ENCODE measurements at regions not wholly inside any gene's neighbourhood (a gene's known extent, or its start where the extent isn't known, plus 50 kb on each side); places are given as distances from the start of the nearest gene placed in this dataset.

GRCh38 chr3:141429371-141430035, 57.3 kb upstream of the RASA2 start:
- Histone ChIP-seq H3K27me3 (replicated peaks; ENCODE audit: insufficient read depth) (no peaks in the 10 kb centered on the region), H3K4me2 (ENCODE audit: unreplicated experiment) (no peak overlapping the region), H2AFZ (no peak overlapping the region), H3K4me3 (no peak overlapping the region), H3K36me3 (ENCODE audit: low read depth) (peaks cover 20% of the 10 kb centered on the region; the same call in 1 of the 2 replicates), H3K4me1 (ENCODE audit: insufficient read depth) (peaks cover 20% of the 10 kb centered on the region), H3K9ac (no peak overlapping the region), H3K9me3 (ENCODE audit: low read depth) (no peaks in the 10 kb centered on the region), H3K79me2 (ENCODE audit: insufficient read depth) (peaks cover 99% of the 10 kb centered on the region), H3K27ac (no peak overlapping the region), H3F3A (ENCODE audit: insufficient read depth) (peaks cover 26% of the 10 kb centered on the region), H3K9me2 (ENCODE audit: insufficient read depth) (no peaks in the 10 kb centered on the region), H4K20me1 (ENCODE audit: insufficient read depth) (no peaks in the 10 kb centered on the region)
- TF ChIP-seq EZH2phosphoT487 (IDR thresholded peaks at IDR 0.05; ENCODE audit: insufficient read depth, low read depth) (no peak), EZH2 (IDR thresholded peaks at IDR 0.05; ENCODE audit: insufficient read depth, poor library complexity, severe bottlenecking) (no peak)
- no peak for DNase-seq
- in situ Hi-C loops (cut with MboI), result no loop called here
- 82 to 83% methylated on average over 16 to 18 of the region's 18 CpGs for WGBS, 2 experiments (ENCODE audit: low coverage in 1 of 2, low lambda C conversion rate in 2 of 2, missing lambda C conversion rate in 2 of 2)

GRCh38 chr3:141430316-141430715, 56.5 kb upstream of the RASA2 start:
- peaks cover 23% of the 10 kb centered on the region for H3F3A ChIP-seq (ENCODE audit: insufficient read depth)
- 94 to 98% methylated on average over 6 of the region's 6 CpGs for WGBS, 2 experiments (ENCODE audit: low coverage in 1 of 2, low lambda C conversion rate in 2 of 2, missing lambda C conversion rate in 2 of 2)
- peaks cover 99% of the 10 kb centered on the region for H3K79me2 ChIP-seq (ENCODE audit: insufficient read depth)
- no peak overlapping the region for H2AFZ ChIP-seq
- H3K4me3 ChIP-seq, result no peak overlapping the region
- no peaks in the 10 kb centered on the region for H3K9me3 ChIP-seq (ENCODE audit: low read depth)
- in situ Hi-C loops (cut with MboI), result no loop called here
- no peak for DNase-seq
- H3K4me2 ChIP-seq (ENCODE audit: unreplicated experiment), result no peak overlapping the region
- no peaks in the 10 kb centered on the region for H3K27me3 ChIP-seq (replicated peaks; ENCODE audit: insufficient read depth)
- no peak overlapping the region for H3K9ac ChIP-seq
- TF ChIP-seq EZH2phosphoT487 (IDR thresholded peaks at IDR 0.05; ENCODE audit: insufficient read depth, low read depth), result no peak
- H4K20me1 ChIP-seq (ENCODE audit: insufficient read depth), result no peaks in the 10 kb centered on the region
- no peaks in the 10 kb centered on the region for H3K9me2 ChIP-seq (ENCODE audit: insufficient read depth)
- peaks cover 20% of the 10 kb centered on the region; the same call in 1 of the 2 replicates for H3K36me3 ChIP-seq (ENCODE audit: low read depth)
- H3K27ac ChIP-seq, result no peak overlapping the region
- H3K4me1 ChIP-seq (ENCODE audit: insufficient read depth), result peaks cover 19% of the 10 kb centered on the region

DNA sequence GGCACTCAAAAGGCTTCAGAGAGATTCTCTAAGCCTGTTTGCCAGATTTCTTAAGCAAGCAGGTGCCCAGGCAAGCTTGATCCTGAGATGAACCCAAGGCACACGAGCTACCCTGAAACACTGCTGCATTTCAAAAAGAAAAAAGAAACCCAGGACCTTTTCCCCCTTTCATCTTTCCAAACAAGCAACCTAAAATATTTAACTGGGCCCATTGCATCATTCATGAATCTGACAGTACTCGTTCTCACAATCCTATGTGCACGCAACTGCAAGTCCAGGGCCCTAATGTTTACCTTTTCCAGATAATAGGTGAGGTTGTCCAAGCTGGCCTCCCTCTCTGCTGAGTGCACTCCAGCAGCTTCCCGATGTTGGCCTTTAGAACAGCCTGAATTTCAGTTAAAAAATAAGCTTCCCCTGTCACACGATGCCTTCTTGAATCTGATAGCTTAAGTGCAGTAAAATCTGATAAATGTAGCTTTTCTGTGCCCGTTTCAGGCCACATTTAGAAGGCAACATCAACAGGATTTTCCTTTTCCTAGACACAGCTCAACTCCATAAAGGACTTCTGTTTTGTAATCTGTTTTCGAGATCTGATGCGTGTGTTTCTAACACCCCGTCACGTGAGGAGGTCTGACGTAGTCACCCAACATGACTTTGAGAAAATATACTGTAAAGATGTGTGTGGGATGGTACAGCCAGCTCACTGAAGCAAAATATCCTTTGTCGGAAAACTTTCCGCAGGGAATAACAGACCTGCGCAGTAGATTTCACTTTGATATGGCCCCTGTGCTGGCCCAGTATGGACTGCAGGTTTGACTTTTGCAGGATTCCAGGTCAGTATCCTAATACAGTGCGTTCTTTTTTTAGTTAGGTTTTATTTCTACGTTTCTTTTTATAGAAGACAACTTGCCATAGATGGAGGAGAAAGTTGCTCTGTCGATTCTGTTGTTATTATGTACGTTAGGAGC, 55.1 kb upstream of the RASA2 start:
- Histone ChIP-seq H3K27me3 (replicated peaks; ENCODE audit: insufficient read depth) (no peaks in the 10 kb centered on the region), H3K27ac (no peak overlapping the region), H3K4me1 (ENCODE audit: insufficient read depth) (peaks cover 6% of the 10 kb centered on the region), H3K4me3 (no peak overlapping the region), H3K9me2 (ENCODE audit: insufficient read depth) (no peaks in the 10 kb centered on the region), H2AFZ (no peak overlapping the region), H3K9me3 (ENCODE audit: low read depth) (no peaks in the 10 kb centered on the region), H3K9ac (no peak overlapping the region), H3K36me3 (ENCODE audit: low read depth) (peaks cover 20% of the 10 kb centered on the region; the same call in 1 of the 2 replicates), H3K4me2 (ENCODE audit: unreplicated experiment) (no peak overlapping the region), H4K20me1 (ENCODE audit: insufficient read depth) (no peaks in the 10 kb centered on the region), H3K79me2 (ENCODE audit: insufficient read depth) (peaks cover 99% of the 10 kb centered on the region), H3F3A (ENCODE audit: insufficient read depth) (peaks cover 20% of the 10 kb centered on the region)
- in situ Hi-C loops (cut with MboI), result no loop called here
- TF ChIP-seq EZH2 (IDR thresholded peaks at IDR 0.05; ENCODE audit: insufficient read depth, poor library complexity, severe bottlenecking) (no peak), EZH2phosphoT487 (IDR thresholded peaks at IDR 0.05; ENCODE audit: insufficient read depth, low read depth) (no peak)
- 92 to 93% methylated on average over 18 of the region's 18 CpGs for WGBS, 2 experiments (ENCODE audit: low coverage in 1 of 2, low lambda C conversion rate in 2 of 2, missing lambda C conversion rate in 2 of 2)
- DNase-seq, result no peak

DNA sequence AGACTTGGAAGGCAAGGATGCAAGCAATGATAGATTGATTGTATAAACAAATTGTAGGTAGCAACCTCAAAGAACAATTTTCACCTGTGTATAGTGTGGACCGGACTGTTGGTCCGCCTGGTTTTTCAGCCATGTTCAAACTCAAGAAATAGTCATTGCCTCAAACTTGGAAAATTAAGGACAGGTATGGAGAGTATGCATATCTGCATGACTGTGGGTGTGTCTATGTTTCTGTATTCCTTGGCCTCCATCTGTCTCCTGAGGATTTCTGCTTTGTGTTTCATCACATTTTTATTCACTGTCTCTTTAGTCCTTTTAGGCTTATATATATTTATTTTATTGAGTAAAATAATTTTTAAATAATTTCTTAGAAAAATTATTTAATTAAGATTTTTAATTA, 53.9 kb upstream of the RASA2 start:
- in situ Hi-C loops (cut with MboI), result no loop called here
- Histone ChIP-seq H3K9ac (no peak overlapping the region), H3K27ac (no peak overlapping the region), H2AFZ (no peak overlapping the region), H3K4me2 (ENCODE audit: unreplicated experiment) (no peak overlapping the region), H3K9me2 (ENCODE audit: insufficient read depth) (no peaks in the 10 kb centered on the region), H3K4me3 (no peak overlapping the region), H3K79me2 (ENCODE audit: insufficient read depth) (peaks cover 99% of the 10 kb centered on the region), H3K9me3 (ENCODE audit: low read depth) (no peaks in the 10 kb centered on the region), H3K4me1 (ENCODE audit: insufficient read depth) (0 out of 2 replicates have a peak, but pooled peaks cover 3% of the 10 kb centered on the region), H4K20me1 (ENCODE audit: insufficient read depth) (no peaks in the 10 kb centered on the region), H3F3A (ENCODE audit: insufficient read depth) (peaks cover 29% of the 10 kb centered on the region), H3K36me3 (ENCODE audit: low read depth) (peaks cover 24% of the 10 kb centered on the region; the same call in 1 of the 2 replicates), H3K27me3 (replicated peaks; ENCODE audit: insufficient read depth) (no peaks in the 10 kb centered on the region)
- WGBS, 2 experiments (ENCODE audit: low coverage in 1 of 2, low lambda C conversion rate in 2 of 2, missing lambda C conversion rate in 2 of 2), result 93 to 98% methylated on average over 2 of the region's 2 CpGs
- DNase-seq, result no peak
- TF ChIP-seq EZH2 (IDR thresholded peaks at IDR 0.05; ENCODE audit: insufficient read depth, poor library complexity, severe bottlenecking) (no peak), EZH2phosphoT487 (IDR thresholded peaks at IDR 0.05; ENCODE audit: insufficient read depth, low read depth) (no peak)

Data from GM23248 (cell line).